Mammary epithelial cell (primary cell): ENCODE measurements at regions not wholly inside any gene's neighbourhood (a gene's known extent, or its start where the extent isn't known, plus 50 kb on each side); places are given as distances from the start of the nearest gene placed in this dataset.

Experiments
- CTCF ChIP-seq, 2 donors: IDR thresholded peaks in 1 of 2; conservative IDR thresholded peaks in 1 of 2; 2 replicates each; pipeline ENCODE4 v1.5.1; 2011 to 2012; ENCODE audit warnings: inconsistent platforms in 2 of 2, low read length in 2 of 2, mild to moderate bottlenecking in 2 of 2, control low read depth in 1 of 2, low read depth in 1 of 2; ENCODE audit not compliant: insufficient read depth in 1 of 2; ENCODE audit errors: extremely low read depth in 1 of 2
- EZH2 ChIP-seq: IDR thresholded peaks from 2 replicates; pipeline ENCODE4 v1.6.1; 2012; ENCODE audit warnings: low read length, inconsistent platforms, borderline replicate concordance

- TF ChIP-seq CTCF (conservative IDR thresholded peaks at IDR 0.05 in 1 of 2, IDR thresholded peaks at IDR 0.05 in 1 of 2; ENCODE audit: extremely low read depth in 1 of 2, insufficient read depth in 1 of 2, low read depth in 1 of 2, low read length in 2 of 2) (no peak), EZH2 (no peak)
Measured at GRCh38 chr2:210971431-210971830, 415.0 kb downstream of the CPS1 start.
